GM23338 (cell line): ENCODE measurements at regions not wholly inside any gene's neighbourhood (a gene's known extent, or its start where the extent isn't known, plus 50 kb on each side); places are given as distances from the start of the nearest gene placed in this dataset.

Source experiments
- ATAC-seq: fragments of 200-7000 bp; cut with Tn5 transposase; 3 replicates; pipeline ENCODE4 v1.9.1; 2020
- DNase-seq: peaks from one replicate; pipeline ENCODE4 v3.0.0-alpha.2; 2015; ENCODE audit warnings: low spot score
- H2AFZ ChIP-seq: fragments of 200-600 bp; sonication (generic); 2 replicates; pipeline ENCODE4 v1.8.0; 2016; ENCODE audit warnings: antibody characterized with exemption, mild to moderate bottlenecking, moderate library complexity
- H3F3A ChIP-seq: fragments of 200-600 bp; sonication (generic); replicated peaks from 2 replicates; pipeline ENCODE4 v1.8.0; 2017; ENCODE audit warnings: antibody characterized with exemption, mixed run types, low read depth
- H3K27ac ChIP-seq: fragments of 200-600 bp; sonication (generic); 2 replicates; pipeline ENCODE4 v1.6.1; 2016; ENCODE audit warnings: low read depth
- H3K27me3 ChIP-seq: fragments of 200-600 bp; sonication (generic); 2 replicates; pipeline ENCODE4 v1.8.0; 2016; ENCODE audit warnings: mild to moderate bottlenecking, mixed run types, moderate library complexity; ENCODE audit not compliant: insufficient read depth
- H3K36me3 ChIP-seq: fragments of 200-600 bp; sonication (generic); 2 replicates; pipeline ENCODE4 v1.8.0; 2016; ENCODE audit warnings: mild to moderate bottlenecking; ENCODE audit not compliant: insufficient read depth
- H3K4me1 ChIP-seq: fragments of 200-600 bp; sonication (generic); 2 replicates; pipeline ENCODE4 v1.8.0; 2016; ENCODE audit warnings: mild to moderate bottlenecking, moderate library complexity; ENCODE audit not compliant: insufficient read depth
- H3K4me2 ChIP-seq: fragments of 200-600 bp; sonication (generic); 2 replicates; pipeline ENCODE4 v1.7.1; 2017; ENCODE audit warnings: mixed run types
- H3K4me3 ChIP-seq: fragments of 200-600 bp; sonication (generic); 2 replicates; pipeline ENCODE4 v1.6.1; 2016; ENCODE audit warnings: mixed run types
- H3K79me2 ChIP-seq: fragments of 200-600 bp; sonication (generic); replicated peaks from 2 replicates; pipeline ENCODE4 v1.8.0; 2017; ENCODE audit warnings: mild to moderate bottlenecking; ENCODE audit not compliant: insufficient read depth
- H3K9me2 ChIP-seq: fragments of 200-600 bp; sonication (generic); 2 replicates; pipeline ENCODE4 v1.8.0; 2017; ENCODE audit not compliant: insufficient read depth
- H4K20me1 ChIP-seq: fragments of 200-600 bp; sonication (generic); replicated peaks from 2 replicates; pipeline ENCODE4 v1.8.0; 2017; ENCODE audit warnings: mild to moderate bottlenecking; ENCODE audit not compliant: insufficient read depth
- H3K27ac Mint-ChIP-seq: 2 replicates; pipeline ENCODE4 v1.8.0; 2020; ENCODE audit warnings: inconsistent platforms, mild to moderate bottlenecking, moderate library complexity, mixed read lengths
- H3K27me3 Mint-ChIP-seq: 3 replicates; pipeline ENCODE4 v1.8.0; 2022; ENCODE audit warnings: low read depth, mild to moderate bottlenecking, moderate library complexity, mixed read lengths, inconsistent platforms; ENCODE audit not compliant: insufficient read depth, poor library complexity
- H3K36me3 Mint-ChIP-seq: 3 replicates; pipeline ENCODE4 v1.8.0; 2021; ENCODE audit warnings: low read depth, mild to moderate bottlenecking, inconsistent platforms, moderate library complexity, mixed read lengths
- H3K4me1 Mint-ChIP-seq: 3 replicates; pipeline ENCODE4 v1.8.0; 2020; ENCODE audit warnings: mild to moderate bottlenecking, inconsistent platforms, mixed read lengths
- H3K4me3 Mint-ChIP-seq: 3 replicates; pipeline ENCODE4 v1.8.0; 2021; ENCODE audit warnings: moderate library complexity, mild to moderate bottlenecking, inconsistent platforms, mixed read lengths
- H3K9me3 Mint-ChIP-seq: 3 replicates; pipeline ENCODE4 v1.8.0; 2020; ENCODE audit warnings: moderate library complexity, mild to moderate bottlenecking, inconsistent platforms, mixed read lengths
- CREB1 ChIP-seq: fragments of 250-450 bp; sonication (Bioruptor Pico); IDR thresholded peaks from 2 replicates; pipeline ENCODE4 v1.5.0; 2020; ENCODE audit warnings: low read depth, mild to moderate bottlenecking, moderate library complexity
- CTCF ChIP-seq, 2 experiments: fragments of 200-600 bp in 1 of 2; sonication (generic) in 1 of 2; conservative IDR thresholded peaks; 2 replicates each; pipeline versions ENCODE4 v1.5.1 to v1.6.1; 2016 to 2017; ENCODE audit warnings: antibody characterized with exemption in 2 of 2, low read depth in 2 of 2, mild to moderate bottlenecking in 2 of 2, moderate library complexity in 1 of 2
- EZH2 ChIP-seq: fragments of 200-600 bp; sonication (generic); IDR thresholded peaks from one replicate; pipeline ENCODE4 v1.8.0; 2017; ENCODE audit warnings: antibody characterized with exemption, mild to moderate bottlenecking, low read depth; ENCODE audit not compliant: unreplicated experiment
- JUNB ChIP-seq: IDR thresholded peaks from one replicate; pipeline ENCODE4 v1.6.1; 2016; ENCODE audit warnings: antibody characterized with exemption; ENCODE audit not compliant: unreplicated experiment
- POLR2AphosphoS5 ChIP-seq: IDR thresholded peaks from 2 replicates; pipeline ENCODE4 v1.6.1; 2016; ENCODE audit warnings: antibody characterized with exemption, low read depth
- REST ChIP-seq: IDR thresholded peaks from one replicate; pipeline ENCODE4 v1.6.1; 2018; ENCODE audit warnings: antibody characterized with exemption; ENCODE audit not compliant: unreplicated experiment
- STAT1 ChIP-seq: IDR thresholded peaks from one replicate; pipeline ENCODE4 v1.6.1; 2016; ENCODE audit warnings: antibody characterized with exemption; ENCODE audit not compliant: unreplicated experiment
- ZNF462 ChIP-seq: fragments of 250-450 bp; sonication (Bioruptor Pico); IDR thresholded peaks from 2 replicates; pipeline ENCODE4 v1.5.0; 2020; ENCODE audit warnings: mild to moderate bottlenecking, moderate library complexity

DNA sequence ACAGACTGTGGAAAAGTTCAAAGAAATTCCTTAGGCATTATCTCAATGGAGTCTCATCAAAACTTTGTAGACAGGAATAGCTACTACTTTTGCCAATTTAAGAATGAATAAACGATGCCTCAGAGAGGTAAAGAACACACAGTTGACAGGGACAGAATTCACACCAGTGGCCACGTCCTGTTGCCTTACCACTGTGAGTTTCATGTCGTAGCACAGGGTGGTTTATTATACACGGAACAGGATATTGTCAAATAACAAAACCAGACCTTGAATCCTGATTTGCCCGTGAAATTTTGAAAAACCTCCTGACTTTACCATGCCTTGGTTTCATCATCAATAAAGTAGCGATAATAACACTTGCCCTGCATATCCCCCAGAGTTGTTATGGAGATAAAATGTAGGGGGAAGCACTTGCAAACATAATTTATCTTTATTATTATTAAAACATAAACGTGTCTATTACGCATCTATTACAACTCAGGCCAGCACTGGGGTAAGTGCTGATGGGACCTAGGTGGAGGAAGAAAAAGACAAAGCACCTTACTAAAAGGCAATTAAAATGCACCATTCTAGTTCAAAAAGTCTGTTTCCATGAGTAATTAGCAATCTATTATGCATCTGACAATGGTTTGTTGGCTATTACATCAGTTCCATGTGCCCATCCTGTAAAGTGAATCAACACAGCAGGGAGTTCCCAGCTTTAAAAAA is 408.1 kb upstream of the RUNX1 start:
- Mint-ChIP-seq H3K4me3 (no peak overlapping the region), H3K4me1 (peaks cover 20% of the 10 kb centered on the region), H3K36me3 (peaks cover 1% of the 10 kb centered on the region), H3K27me3 (no peaks in the 10 kb centered on the region), H3K27ac (no peak overlapping the region), H3K9me3 (peaks cover 4% of the 10 kb centered on the region)
- Histone ChIP-seq H3K9me2 (peaks cover 4% of the 10 kb centered on the region; the same call in 1 of the 2 replicates), H3K36me3 (no peaks in the 10 kb centered on the region), H2AFZ (peak overlapping the region; percentile 10; the same call in 1 of the 2 replicates), H4K20me1 (no peaks in the 10 kb centered on the region), H3K79me2 (no peaks in the 10 kb centered on the region), H3F3A (no peaks in the 10 kb centered on the region), H3K27me3 (no peaks in the 10 kb centered on the region), H3K4me3 (no peak overlapping the region), H3K4me1 (peaks cover 28% of the 10 kb centered on the region), H3K4me2 (no peak overlapping the region), H3K27ac (no peak overlapping the region)
- DNase-seq (no peak), ATAC-seq (no peak)
- no peak for TF ChIP-seq ZNF462 (CRISPR knock-in tag)
- no peak for TF ChIP-seq JUNB
- TF ChIP-seq STAT1, result no peak
- TF ChIP-seq POLR2AphosphoS5, result no peak
- TF ChIP-seq CTCF (conservative IDR thresholded peaks at IDR 0.05; ENCODE audit: low read depth in 2 of 2), result no peak
- TF ChIP-seq REST, result no peak
- no peak for TF ChIP-seq CREB1
- no peak for TF ChIP-seq EZH2
